Stimulated activated CD8-positive, alpha-beta memory T cell treated with anti-CD3 and anti-CD28 coated beads, Interleukin-12 subunit alpha, Interleukin-12 subunit beta, amount 100 ng/mL, for 24 hours (primary cell): ENCODE measurements at regions not wholly inside any gene's neighbourhood (a gene's known extent, or its start where the extent isn't known, plus 50 kb on each side); places are given as distances from the start of the nearest gene placed in this dataset.
"Not testable (repeated sequence)": the region's sequence is repeated elsewhere in the genome, so short reads cannot be mapped to it uniquely, and the experiment has no call there.

Experiments
- DNase-seq: peaks from one replicate; pipeline ENCODE4 v3.0.0-alpha.2; 2020; ENCODE audit errors: extremely low read depth

DNA sequence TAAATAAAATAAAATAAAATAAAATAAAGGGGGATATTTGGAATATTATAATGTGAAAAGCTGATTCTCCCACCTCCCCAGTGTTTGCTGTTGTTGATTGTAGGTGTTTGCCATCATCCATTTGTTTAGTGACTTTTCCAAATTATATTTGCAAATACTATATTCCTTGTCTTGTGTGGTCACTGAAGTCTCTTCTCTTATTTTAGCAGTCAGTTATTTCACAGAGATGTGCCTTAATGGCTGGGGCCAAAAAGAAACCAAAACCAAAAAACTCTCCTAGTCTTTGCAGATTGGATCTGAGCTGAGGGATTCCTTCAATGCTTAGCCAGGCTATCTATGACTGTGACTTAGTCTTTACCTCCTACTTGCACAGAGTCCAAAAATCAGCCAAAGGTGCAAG is 70.9 kb upstream of the ZNF169 start:
- DNase-seq: no peak

GRCh38 chr9:94191706-94192105 is 67.4 kb upstream of the ZNF169 start:
- not testable (repeated sequence) for DNase-seq

- no peak for DNase-seq
These were observed 60.7 kb upstream of the ZNF169 start for GRCh38 chr9:94198414-94198813.

DNA sequence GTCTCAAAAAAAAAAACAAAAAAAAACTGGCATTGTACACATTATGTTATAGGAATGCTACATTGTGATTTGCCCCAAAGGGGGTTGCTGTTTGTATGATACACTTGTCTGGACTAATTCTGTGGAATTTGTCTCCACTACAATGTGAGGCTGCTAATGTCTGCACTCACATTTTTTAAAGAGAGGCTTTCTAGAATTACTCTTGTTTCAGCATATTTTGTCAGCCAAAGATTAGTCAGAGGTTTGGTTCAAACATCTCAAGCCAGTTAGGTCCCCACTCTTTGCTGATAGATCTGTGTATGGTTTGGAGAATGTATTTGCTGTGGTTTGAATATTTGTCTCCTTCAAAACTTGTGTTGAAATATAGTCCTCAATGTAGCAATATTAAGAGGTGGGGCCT is 59.3 kb upstream of the ZNF169 start:
- DNase-seq: no peak

- no peak for DNase-seq
These were observed 54.9 kb upstream of the ZNF169 start for GRCh38 chr9:94204174-94204573.

GRCh38 chr9:94207781-94208180 is 51.3 kb upstream of the ZNF169 start:
- no peak for DNase-seq
